ENCODE measurements at regions not wholly inside any gene's neighbourhood (a gene's known extent, or its start where the extent isn't known, plus 50 kb on each side); places are given as distances from the start of the nearest gene placed in this dataset.

DNA sequence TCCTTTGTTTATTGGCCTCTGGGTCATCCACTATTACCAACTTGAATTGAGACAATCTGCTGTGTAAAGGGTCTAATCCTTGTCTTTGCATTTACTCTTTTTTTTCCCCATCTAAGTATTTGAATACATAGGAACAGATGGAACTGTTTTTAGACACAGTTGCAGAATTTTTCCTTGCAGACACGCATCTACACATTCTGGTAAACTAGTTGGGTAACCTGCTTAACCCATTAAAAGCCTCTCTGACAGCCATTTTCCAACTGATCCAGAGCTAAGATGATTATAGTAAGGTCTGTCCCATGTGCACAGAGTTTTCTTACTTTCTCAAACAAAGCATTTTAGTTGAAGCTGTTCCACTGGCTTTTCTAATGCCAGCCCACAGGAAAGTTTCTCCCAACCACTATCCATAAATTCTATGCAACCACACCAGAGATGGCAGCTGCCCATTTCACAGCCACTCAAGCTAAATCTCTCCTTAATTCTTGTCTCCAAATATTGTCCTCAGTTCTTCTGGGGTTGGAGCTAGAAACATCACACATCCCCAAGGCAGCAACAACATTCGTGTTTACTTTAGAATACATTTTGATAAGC lies 492.1 kb downstream of the MAFB start:
- Histone ChIP-seq H3K4me3 (no peak overlapping the region), H3K4me1 (peaks cover 0 to 22% (median under 1%) of the 10 kb centered on the region in 12 donors), H3K36me3 (no peaks in the 10 kb centered on the region), H3K9me3 (no peaks in the 10 kb centered on the region), H3K27ac (peak overlapping the region in 3 of 12 donors; percentile 1 to 42 (median 10)), H3K27me3 (peaks cover 0 to 3% (median 0%) of the 10 kb centered on the region in 9 donors)
- DNase-seq (no peak), ATAC-seq (no peak)
- 37 to 51% (median 45%) methylated on average over 2 of the region's 2 CpGs for WGBS, 4 donors
- intact Hi-C loops (cut with DNase I): no loop called here
- TF ChIP-seq POLR2A (IDR thresholded peaks at IDR 0.05): no peak
- TF ChIP-seq, protein P1, sequence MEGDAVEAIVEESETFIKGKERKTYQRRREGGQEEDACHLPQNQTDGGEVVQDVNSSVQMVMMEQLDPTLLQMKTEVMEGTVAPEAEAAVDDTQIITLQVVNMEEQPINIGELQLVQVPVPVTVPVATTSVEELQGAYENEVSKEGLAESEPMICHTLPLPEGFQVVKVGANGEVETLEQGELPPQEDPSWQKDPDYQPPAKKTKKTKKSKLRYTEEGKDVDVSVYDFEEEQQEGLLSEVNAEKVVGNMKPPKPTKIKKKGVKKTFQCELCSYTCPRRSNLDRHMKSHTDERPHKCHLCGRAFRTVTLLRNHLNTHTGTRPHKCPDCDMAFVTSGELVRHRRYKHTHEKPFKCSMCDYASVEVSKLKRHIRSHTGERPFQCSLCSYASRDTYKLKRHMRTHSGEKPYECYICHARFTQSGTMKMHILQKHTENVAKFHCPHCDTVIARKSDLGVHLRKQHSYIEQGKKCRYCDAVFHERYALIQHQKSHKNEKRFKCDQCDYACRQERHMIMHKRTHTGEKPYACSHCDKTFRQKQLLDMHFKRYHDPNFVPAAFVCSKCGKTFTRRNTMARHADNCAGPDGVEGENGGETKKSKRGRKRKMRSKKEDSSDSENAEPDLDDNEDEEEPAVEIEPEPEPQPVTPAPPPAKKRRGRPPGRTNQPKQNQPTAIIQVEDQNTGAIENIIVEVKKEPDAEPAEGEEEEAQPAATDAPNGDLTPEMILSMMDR (IDR thresholded peaks at IDR 0.05): no peak

DNA sequence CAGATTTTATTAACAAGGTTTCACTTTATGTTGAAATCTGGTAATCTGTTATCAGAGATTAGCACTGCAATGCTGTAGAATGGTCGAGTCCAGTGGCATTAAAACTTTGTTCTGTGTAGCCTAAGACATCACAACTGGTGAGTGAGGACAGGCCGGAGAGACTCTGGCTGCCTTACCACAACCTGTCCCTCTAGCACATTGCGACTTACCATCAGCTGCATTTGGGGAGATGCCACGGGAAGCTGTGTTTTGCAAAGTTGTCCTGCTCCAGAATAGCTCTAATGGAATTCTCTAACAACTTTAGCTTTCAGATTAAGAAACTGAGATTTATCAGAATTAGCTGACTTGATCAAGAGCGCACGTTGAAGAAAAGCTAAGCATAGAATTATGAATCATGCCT lies 493.3 kb downstream of the MAFB start:
- Histone ChIP-seq H3K4me3 (no peak overlapping the region), H3K27me3 (no peaks in the 10 kb centered on the region), H3K27ac (no peak overlapping the region), H3K4me1 (peaks cover 0 to 31% (median 2%) of the 10 kb centered on the region in 12 donors), H3K9me3 (no peaks in the 10 kb centered on the region), H3K36me3 (no peaks in the 10 kb centered on the region)
- intact Hi-C loops (cut with DNase I): no loop called here
- TF ChIP-seq, protein P1 (IDR thresholded peaks at IDR 0.05): no peak
- no peak for TF ChIP-seq POLR2A (IDR thresholded peaks at IDR 0.05)
- no peak for ATAC-seq
- 72 to 81% (median 76%) methylated on average over 6 of the region's 6 CpGs for WGBS, 4 donors
- DNase-seq: no peak

DNA sequence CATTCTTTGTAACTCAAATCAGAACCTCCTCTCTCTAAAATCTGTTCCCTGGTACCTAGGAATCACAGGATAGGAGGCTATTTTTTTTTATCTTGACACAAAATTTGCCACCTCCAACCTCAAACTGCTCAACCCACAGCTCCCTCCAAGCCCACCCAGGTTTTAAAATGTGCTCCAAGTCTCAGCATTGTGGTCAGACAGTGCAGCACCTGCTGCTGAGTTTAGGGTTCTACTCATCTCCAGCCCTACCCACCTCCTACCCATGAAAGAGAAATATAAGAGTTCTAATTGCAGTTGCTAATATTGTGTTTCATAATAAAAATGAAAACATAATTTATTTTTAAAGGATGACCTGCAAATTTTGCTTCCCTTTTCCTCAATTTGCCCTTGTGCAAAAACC lies 496.5 kb downstream of the MAFB start:
- intact Hi-C loops (cut with DNase I): no loop called here
- Histone ChIP-seq H3K27ac (no peak overlapping the region), H3K36me3 (no peaks in the 10 kb centered on the region), H3K4me1 (peaks cover 0 to 36% (median 8%) of the 10 kb centered on the region in 12 donors), H3K9me3 (no peaks in the 10 kb centered on the region), H3K4me3 (no peak overlapping the region), H3K27me3 (no peaks in the 10 kb centered on the region)
- DNase-seq (no peak), ATAC-seq (no peak)
- TF ChIP-seq, protein P1 (IDR thresholded peaks at IDR 0.05): no peak
- no peak for TF ChIP-seq POLR2A (IDR thresholded peaks at IDR 0.05)

DNA sequence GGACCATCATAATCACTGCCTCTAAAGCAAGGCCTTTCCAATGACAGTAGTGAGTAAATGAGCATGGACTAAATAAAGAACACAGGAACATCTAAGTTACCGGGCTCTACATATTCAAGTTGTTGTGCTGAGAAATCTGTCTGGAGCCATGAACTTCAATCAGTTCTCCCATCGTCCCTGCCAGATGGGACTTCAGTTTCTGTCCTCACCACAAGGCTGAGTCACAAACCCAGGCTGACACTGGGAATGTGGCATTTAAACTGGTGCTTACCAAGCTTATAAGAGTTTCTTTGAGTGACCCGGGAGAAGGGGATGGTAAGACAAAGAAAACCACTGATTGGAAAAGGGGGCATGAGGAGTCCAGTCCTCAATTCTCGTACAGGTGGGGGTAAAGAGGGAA lies 497.0 kb downstream of the MAFB start:
- no peaks in the 10 kb centered on the region for H3K27me3 ChIP-seq
- 66 to 81% (median 73%) methylated on average over 4 of the region's 4 CpGs for WGBS, 4 donors
- TF ChIP-seq, protein P1 (IDR thresholded peaks at IDR 0.05): no peak
- TF ChIP-seq POLR2A (IDR thresholded peaks at IDR 0.05): no peak
- H3K36me3 ChIP-seq: no peaks in the 10 kb centered on the region
- peak in 1 of 4 donors; percentile 29 for ATAC-seq
- DNase-seq: no peak
- peak overlapping the region in 1 of 12 donors; percentile 22 for H3K27ac ChIP-seq
- intact Hi-C loops (cut with DNase I): no loop called here
- no peak overlapping the region for H3K4me3 ChIP-seq
- no peaks in the 10 kb centered on the region for H3K9me3 ChIP-seq
- peaks cover 0 to 34% (median 8%) of the 10 kb centered on the region in 12 donors for H3K4me1 ChIP-seq
